PC-9 (cell line): ENCODE measurements at regions not wholly inside any gene's neighbourhood (a gene's known extent, or its start where the extent isn't known, plus 50 kb on each side); places are given as distances from the start of the nearest gene placed in this dataset.

ENCODE experiments used
- EZH2 ChIP-seq: fragments of 200-600 bp; sonication (generic); IDR thresholded peaks from 2 replicates; pipeline ENCODE4 v1.8.0; 2017; ENCODE audit warnings: antibody characterized with exemption, low read depth
- TF ChIP-seq, protein P1 (sequence below): fragments of 200-600 bp; sonication (generic); conservative IDR thresholded peaks from 2 replicates; pipeline ENCODE4 v1.6.1; 2017; ENCODE audit warnings: mixed run types, antibody characterized with exemption, mild to moderate bottlenecking, moderate library complexity

DNA sequence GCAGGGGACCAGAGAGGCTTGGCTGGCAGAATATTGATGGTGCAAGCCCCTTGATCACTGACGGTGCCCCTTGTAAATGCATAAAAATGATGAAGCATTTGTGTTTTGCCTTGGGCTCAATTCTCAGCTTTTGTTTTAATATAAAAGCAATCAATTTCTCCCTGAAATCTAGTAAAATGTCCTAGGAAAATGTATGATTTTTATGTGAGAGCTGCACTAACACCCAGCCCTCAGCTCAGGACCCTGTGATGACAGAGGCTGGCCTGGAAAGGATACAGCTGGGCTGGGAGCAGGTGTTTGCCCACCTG, 84.7 kb upstream of the PHACTR3 start:
- TF ChIP-seq, protein P1, sequence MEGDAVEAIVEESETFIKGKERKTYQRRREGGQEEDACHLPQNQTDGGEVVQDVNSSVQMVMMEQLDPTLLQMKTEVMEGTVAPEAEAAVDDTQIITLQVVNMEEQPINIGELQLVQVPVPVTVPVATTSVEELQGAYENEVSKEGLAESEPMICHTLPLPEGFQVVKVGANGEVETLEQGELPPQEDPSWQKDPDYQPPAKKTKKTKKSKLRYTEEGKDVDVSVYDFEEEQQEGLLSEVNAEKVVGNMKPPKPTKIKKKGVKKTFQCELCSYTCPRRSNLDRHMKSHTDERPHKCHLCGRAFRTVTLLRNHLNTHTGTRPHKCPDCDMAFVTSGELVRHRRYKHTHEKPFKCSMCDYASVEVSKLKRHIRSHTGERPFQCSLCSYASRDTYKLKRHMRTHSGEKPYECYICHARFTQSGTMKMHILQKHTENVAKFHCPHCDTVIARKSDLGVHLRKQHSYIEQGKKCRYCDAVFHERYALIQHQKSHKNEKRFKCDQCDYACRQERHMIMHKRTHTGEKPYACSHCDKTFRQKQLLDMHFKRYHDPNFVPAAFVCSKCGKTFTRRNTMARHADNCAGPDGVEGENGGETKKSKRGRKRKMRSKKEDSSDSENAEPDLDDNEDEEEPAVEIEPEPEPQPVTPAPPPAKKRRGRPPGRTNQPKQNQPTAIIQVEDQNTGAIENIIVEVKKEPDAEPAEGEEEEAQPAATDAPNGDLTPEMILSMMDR = no peak; the same call in 1 of the 2 replicates
- no peak for TF ChIP-seq EZH2
